Fibroblast of lung (primary cell): ENCODE measurements at regions not wholly inside any gene's neighbourhood (a gene's known extent, or its start where the extent isn't known, plus 50 kb on each side); places are given as distances from the start of the nearest gene placed in this dataset.

Experiments
- DNase-seq, 2 donors: peaks; one replicate each; pipeline versions ENCODE4 v3.0.0 to v3.0.0-alpha.2; 2010; ENCODE audit warnings: low read depth in 2 of 2
- H2AFZ ChIP-seq: 2 replicates; pipeline ENCODE4 v1.5.1; 2012; ENCODE audit warnings: low read length, control low read depth, inconsistent platforms
- H3K27ac ChIP-seq: 2 replicates; pipeline ENCODE4 v1.5.1; 2011; ENCODE audit warnings: low read length, control low read depth; ENCODE audit not compliant: insufficient read depth
- H3K27me3 ChIP-seq: 2 replicates; pipeline ENCODE4 v1.5.1; 2011; ENCODE audit warnings: mild to moderate bottlenecking, low read length; ENCODE audit not compliant: control insufficient read depth, insufficient read depth
- H3K36me3 ChIP-seq: 2 replicates; pipeline ENCODE4 v1.5.1; 2011; ENCODE audit warnings: low read length; ENCODE audit not compliant: control insufficient read depth, insufficient read depth
- H3K4me1 ChIP-seq: 2 replicates; pipeline ENCODE4 v1.5.1; 2011; ENCODE audit warnings: low read length; ENCODE audit not compliant: control insufficient read depth, insufficient read depth; ENCODE audit errors: extremely low read depth
- H3K4me2 ChIP-seq: 2 replicates; pipeline ENCODE4 v1.5.1; 2011; ENCODE audit warnings: low read length, control low read depth; ENCODE audit not compliant: insufficient read depth; ENCODE audit errors: extremely low read depth
- H3K4me3 ChIP-seq, 4 experiments: fragments of 200-600 bp in 1 of 4; sonication (generic) in 1 of 4; replicated peaks in 1 of 4; 2 replicates each; pipeline ENCODE4 v1.5.1; 2011 to 2016; ENCODE audit warnings: low read length in 4 of 4, low read depth in 3 of 4, mild to moderate bottlenecking in 3 of 4, control low read depth in 2 of 4, inconsistent platforms in 1 of 4, mixed read lengths in 1 of 4; ENCODE audit not compliant: insufficient read depth in 1 of 4; ENCODE audit errors: control extremely low read depth in 1 of 4
- H3K79me2 ChIP-seq: 2 replicates; pipeline ENCODE4 v1.5.1; 2012; ENCODE audit warnings: mild to moderate bottlenecking, low read length, inconsistent platforms; ENCODE audit not compliant: control insufficient read depth, insufficient read depth
- H3K9ac ChIP-seq: 2 replicates; pipeline ENCODE4 v1.5.1; 2011; ENCODE audit warnings: mild to moderate bottlenecking, low read length, control low read depth; ENCODE audit not compliant: insufficient read depth
- H3K9me3 ChIP-seq: 2 replicates; pipeline ENCODE4 v1.5.1; 2012; ENCODE audit warnings: low read depth, low read length; ENCODE audit not compliant: control insufficient read depth, insufficient read depth
- H4K20me1 ChIP-seq: 2 replicates; pipeline ENCODE4 v1.5.1; 2011; ENCODE audit warnings: low read length; ENCODE audit not compliant: control insufficient read depth, insufficient read depth; ENCODE audit errors: extremely low read depth
- CTCF ChIP-seq, 2 donors: IDR thresholded peaks in 1 of 2; conservative IDR thresholded peaks in 1 of 2; 1 replicate in 1 of 2; 2 replicates in 1 of 2; pipeline ENCODE4 v1.5.1; 2011 to 2012; ENCODE audit warnings: low read length in 2 of 2, control low read depth in 1 of 2, inconsistent platforms in 1 of 2, low read depth in 1 of 2, mild to moderate bottlenecking in 1 of 2
- EZH2 ChIP-seq: IDR thresholded peaks from 2 replicates; pipeline ENCODE4 v1.5.1; 2012; ENCODE audit warnings: low read length, control low read depth, mild to moderate bottlenecking; ENCODE audit errors: missing control alignments

- no peak overlapping the region for H3K9ac ChIP-seq
- H3K27ac ChIP-seq = no peak overlapping the region
- no peaks in the 10 kb centered on the region for H4K20me1 ChIP-seq
- no peaks in the 10 kb centered on the region for H3K27me3 ChIP-seq
- H3K4me3 ChIP-seq = no peak overlapping the region
- H3K4me2 ChIP-seq = no peak overlapping the region
- DNase-seq = no peak
- H3K9me3 ChIP-seq = no peaks in the 10 kb centered on the region
- peaks cover 4% of the 10 kb centered on the region for H3K79me2 ChIP-seq
- no peaks in the 10 kb centered on the region for H3K36me3 ChIP-seq
- H2AFZ ChIP-seq = no peak overlapping the region
- H3K4me1 ChIP-seq = no peaks in the 10 kb centered on the region
- TF ChIP-seq EZH2 = no peak
- TF ChIP-seq CTCF (conservative IDR thresholded peaks at IDR 0.05 in 1 of 2, IDR thresholded peaks at IDR 0.05 in 1 of 2; ENCODE audit: low read depth in 1 of 2, low read length in 2 of 2) = no peak
Measured at GRCh38 chr17:63019138-63019873, 53.3 kb downstream of the TANC2 start.

GRCh38 chr17:63022567-63022966 is 56.5 kb downstream of the TANC2 start:
- no peaks in the 10 kb centered on the region for H3K36me3 ChIP-seq
- H3K9ac ChIP-seq = no peak overlapping the region
- H3K79me2 ChIP-seq = peaks cover 4% of the 10 kb centered on the region
- no peaks in the 10 kb centered on the region for H3K27me3 ChIP-seq
- H4K20me1 ChIP-seq = no peaks in the 10 kb centered on the region
- no peak for DNase-seq
- H3K4me3 ChIP-seq = no peak overlapping the region
- no peak overlapping the region for H3K27ac ChIP-seq
- TF ChIP-seq CTCF (conservative IDR thresholded peaks at IDR 0.05 in 1 of 2, IDR thresholded peaks at IDR 0.05 in 1 of 2; ENCODE audit: low read depth in 1 of 2, low read length in 2 of 2) (no peak), EZH2 (no peak)
- no peaks in the 10 kb centered on the region for H3K4me1 ChIP-seq
- no peak overlapping the region for H2AFZ ChIP-seq
- H3K9me3 ChIP-seq = no peaks in the 10 kb centered on the region
- H3K4me2 ChIP-seq = no peak overlapping the region

GRCh38 chr17:63023049-63023448 is 57.0 kb downstream of the TANC2 start:
- H4K20me1 ChIP-seq = no peaks in the 10 kb centered on the region
- H3K9me3 ChIP-seq = no peaks in the 10 kb centered on the region
- no peak overlapping the region for H3K4me2 ChIP-seq
- no peaks in the 10 kb centered on the region for H3K4me1 ChIP-seq
- no peak overlapping the region for H2AFZ ChIP-seq
- DNase-seq = no peak
- no peak overlapping the region for H3K4me3 ChIP-seq
- H3K27ac ChIP-seq = no peak overlapping the region
- peaks cover 4% of the 10 kb centered on the region for H3K79me2 ChIP-seq
- H3K9ac ChIP-seq = no peak overlapping the region
- H3K27me3 ChIP-seq = no peaks in the 10 kb centered on the region
- H3K36me3 ChIP-seq = no peaks in the 10 kb centered on the region
- TF ChIP-seq CTCF (conservative IDR thresholded peaks at IDR 0.05 in 1 of 2, IDR thresholded peaks at IDR 0.05 in 1 of 2; ENCODE audit: low read depth in 1 of 2, low read length in 2 of 2) (no peak), EZH2 (no peak)
